Pancreas (tissue), 10 donors: ENCODE measurements at regions not wholly inside any gene's neighbourhood (a gene's known extent, or its start where the extent isn't known, plus 50 kb on each side); places are given as distances from the start of the nearest gene placed in this dataset.

ENCODE experiments used
- ATAC-seq, 4 donors: fragments of 200-7000 bp; cut with Tn5 transposase; one replicate each; pipeline versions ENCODE4 v1.8.0 to v1.9.1; 2020; ENCODE audit warnings: mild to moderate bottlenecking in 4 of 4, moderate library complexity in 4 of 4
- DNase-seq, 6 donors: peaks; one replicate each; pipeline ENCODE4 v3.0.0-alpha.2; 2020
- FAIRE-seq: peaks from 2 replicates; lab custom pipeline; 2012; peaks lifted over from hg19 to GRCh38; lab: Jason Lieb, UNC
- H3K27ac ChIP-seq, 4 donors: fragments of 200-600 bp; sonication (generic); 1 replicate in 3 of 4; 2 replicates in 1 of 4; pipeline versions ENCODE4 v1.5.0 to v1.8.0; 2020
- H3K27me3 ChIP-seq, 4 donors: fragments of 200-600 bp; one replicate each; pipeline ENCODE4 v1.8.0; 2021
- H3K36me3 ChIP-seq, 3 donors: fragments of 200-600 bp; sonication (generic) in 1 of 3; one replicate each; pipeline versions ENCODE4 v1.5.0 to v1.8.0; 2020 to 2021
- H3K4me1 ChIP-seq, 3 donors: fragments of 200-600 bp; one replicate each; pipeline ENCODE4 v1.8.0; 2021
- H3K4me3 ChIP-seq, 4 donors: fragments of 200-600 bp; sonication (generic) in 2 of 4; one replicate each; pipeline versions ENCODE4 v1.5.0 to v1.8.0; 2020 to 2021
- H3K9me3 ChIP-seq, 4 donors: fragments of 200-600 bp; one replicate each; pipeline ENCODE4 v1.8.0; 2021
- CTCF ChIP-seq, 4 donors: fragments of 200-600 bp; sonication (generic) in 3 of 4; IDR thresholded peaks; one replicate each; pipeline versions ENCODE4 v1.5.0 to v1.8.0; 2021; ENCODE audit warnings: antibody characterized with exemption in 4 of 4
- WGBS, 2 donors: extraction: QIAGEN DNeasy Blood & Tissue Kit; methylation state at CpG; one replicate each; pipeline ENCODE4 v1.1.7; 2013; 5-methylcytosine and 5-hydroxymethylcytosine counted together
- intact Hi-C, 3 donors: fragments of 100-400 bp; cut with DNase I; formaldehyde crosslinking; loops; one replicate each; pipeline versions ENCODE4 v1.11.1 to v1.14.2; 2022
- donor health status: healthy with polysubstance abuse.
- donor health status: DM: no; HTN: no; CAD: no; lungs with moderate emphysema.
- donor health status: DM: no; HTN: no; CAD: no.
- donor health status: control.
- donor health status: control.
- donor health status: Bipolar disorder and iron deficiency.
- donor health status: DM: yes; HTN: yes; CAD: no.
- donor health status: DM: no; HTN: no; CAD: no.
- donor health status: DM: no; HTN: no; CAD: no.
- donor health status: DM: yes; HTN: yes; CAD: no.

- WGBS, 2 donors: 69 to 70% methylated on average over 5 of the region's 5 CpGs
- H3K27ac ChIP-seq: no peak overlapping the region
- intact Hi-C loops: no loop called here
- no peak for DNase-seq
- no peak for ATAC-seq
- no peaks in the 10 kb centered on the region for H3K9me3 ChIP-seq
- H3K4me1 ChIP-seq: no peaks in the 10 kb centered on the region
- H3K36me3 ChIP-seq: no peaks in the 10 kb centered on the region
- H3K27me3 ChIP-seq: no peaks in the 10 kb centered on the region
- H3K4me3 ChIP-seq: no peak overlapping the region
- no peak for FAIRE-seq
- no peak for TF ChIP-seq CTCF (IDR thresholded peaks at IDR 0.05)
Measured at GRCh38 chr5:79878136-79878679, 112.9 kb downstream of the MTX3 start.

GRCh38 chr5:79876456-79876855 lies 114.6 kb downstream of the MTX3 start:
- 57 to 73% methylated on average over 1 of the region's 1 CpG for WGBS, 2 donors
- TF ChIP-seq CTCF (IDR thresholded peaks at IDR 0.05): no peak
- Histone ChIP-seq H3K9me3 (no peaks in the 10 kb centered on the region), H3K4me3 (no peak overlapping the region), H3K27ac (no peak overlapping the region), H3K27me3 (no peaks in the 10 kb centered on the region), H3K4me1 (no peaks in the 10 kb centered on the region), H3K36me3 (no peaks in the 10 kb centered on the region)
- ATAC-seq (no peak), FAIRE-seq (no peak), DNase-seq (no peak)
- intact Hi-C loops: no loop called here

- intact Hi-C loops: no loop called here
- TF ChIP-seq CTCF (IDR thresholded peaks at IDR 0.05): no peak
- no peaks in the 10 kb centered on the region for H3K4me1 ChIP-seq
- no peaks in the 10 kb centered on the region for H3K36me3 ChIP-seq
- H3K9me3 ChIP-seq: no peaks in the 10 kb centered on the region
- ATAC-seq (peak in 1 of 4 donors; percentile 32), FAIRE-seq (no peak), DNase-seq (no peak)
- H3K4me3 ChIP-seq: no peak overlapping the region
- 83 to 90% methylated on average over 10 of the region's 10 CpGs for WGBS, 2 donors
- no peak overlapping the region for H3K27ac ChIP-seq
- H3K27me3 ChIP-seq: no peaks in the 10 kb centered on the region
Measured at GRCh38 chr5:79875230-79875629, 115.8 kb downstream of the MTX3 start.

GRCh38 chr5:79873187-79873586 lies 117.9 kb downstream of the MTX3 start:
- DNase-seq (no peak), FAIRE-seq (no peak), ATAC-seq (peak in 1 of 4 donors; percentile 30)
- H3K27me3 ChIP-seq: no peaks in the 10 kb centered on the region
- H3K4me3 ChIP-seq: no peak overlapping the region
- TF ChIP-seq CTCF (IDR thresholded peaks at IDR 0.05): no peak
- H3K4me1 ChIP-seq: no peaks in the 10 kb centered on the region
- intact Hi-C loops: no loop called here
- H3K9me3 ChIP-seq: no peaks in the 10 kb centered on the region
- no peak overlapping the region for H3K27ac ChIP-seq
- no peaks in the 10 kb centered on the region for H3K36me3 ChIP-seq
- WGBS, 2 donors: 80 to 86% methylated on average over 8 of the region's 8 CpGs

GRCh38 chr5:79872291-79872690 lies 118.8 kb downstream of the MTX3 start:
- ATAC-seq: peak in 1 of 4 donors; percentile 25
- H3K36me3 ChIP-seq: no peaks in the 10 kb centered on the region
- 68 to 80% methylated on average over 3 of the region's 3 CpGs for WGBS, 2 donors
- H3K27ac ChIP-seq: no peak overlapping the region
- FAIRE-seq: no peak
- no peaks in the 10 kb centered on the region for H3K9me3 ChIP-seq
- H3K27me3 ChIP-seq: no peaks in the 10 kb centered on the region
- intact Hi-C loops: no loop called here
- no peak for TF ChIP-seq CTCF (IDR thresholded peaks at IDR 0.05)
- no peaks in the 10 kb centered on the region for H3K4me1 ChIP-seq
- DNase-seq: no peak
- H3K4me3 ChIP-seq: no peak overlapping the region
